ENCODE measurements at regions not wholly inside any gene's neighbourhood (a gene's known extent, or its start where the extent isn't known, plus 50 kb on each side); places are given as distances from the start of the nearest gene placed in this dataset.

- Histone ChIP-seq H3K9me3 (ENCODE audit: insufficient read depth, low read length) (no peaks in the 10 kb centered on the region), H3K36me3 (ENCODE audit: insufficient read depth, insufficient read length, low read length) (no peaks in the 10 kb centered on the region), H3K9ac (ENCODE audit: insufficient read length, low read depth) (no peak overlapping the region), H3K4me3 (ENCODE audit: insufficient read length, low read depth) (no peak overlapping the region), H3K4me1 (ENCODE audit: insufficient read depth, insufficient read length) (no peaks in the 10 kb centered on the region), H3K27me3 (ENCODE audit: insufficient read depth, insufficient read length) (no peaks in the 10 kb centered on the region)
- TF ChIP-seq SUZ12 (IDR thresholded peaks at IDR 0.05; ENCODE audit: extremely low read depth, insufficient read depth, insufficient read length): no peak
- no peak for TF ChIP-seq YY1 (IDR thresholded peaks at IDR 0.05; ENCODE audit: insufficient read depth, insufficient read length)
- no peak for TF ChIP-seq ZNF274 (IDR thresholded peaks at IDR 0.05; ENCODE audit: low read depth, low read length)
- DNase-seq (ENCODE audit: low read depth, low spot score): no peak
Observed at GRCh38 chr20:22800129-22800528, 215.8 kb upstream of the FOXA2 start.

GRCh38 chr20:22801528-22801927, 217.2 kb upstream of the FOXA2 start:
- no peaks in the 10 kb centered on the region for H3K27me3 ChIP-seq (ENCODE audit: insufficient read depth, insufficient read length)
- no peak for DNase-seq (ENCODE audit: low read depth, low spot score)
- no peak overlapping the region for H3K4me3 ChIP-seq (ENCODE audit: insufficient read length, low read depth)
- H3K9me3 ChIP-seq (ENCODE audit: insufficient read depth, low read length): no peaks in the 10 kb centered on the region
- no peak overlapping the region for H3K9ac ChIP-seq (ENCODE audit: insufficient read length, low read depth)
- TF ChIP-seq SUZ12 (IDR thresholded peaks at IDR 0.05; ENCODE audit: extremely low read depth, insufficient read depth, insufficient read length): no peak
- TF ChIP-seq YY1 (IDR thresholded peaks at IDR 0.05; ENCODE audit: insufficient read depth, insufficient read length): no peak
- no peaks in the 10 kb centered on the region for H3K4me1 ChIP-seq (ENCODE audit: insufficient read depth, insufficient read length)
- no peaks in the 10 kb centered on the region for H3K36me3 ChIP-seq (ENCODE audit: insufficient read depth, insufficient read length, low read length)

- no peak for TF ChIP-seq SUZ12 (IDR thresholded peaks at IDR 0.05; ENCODE audit: extremely low read depth, insufficient read depth, insufficient read length)
- no peak for TF ChIP-seq YY1 (IDR thresholded peaks at IDR 0.05; ENCODE audit: insufficient read depth, insufficient read length)
- TF ChIP-seq ZNF274 (IDR thresholded peaks at IDR 0.05; ENCODE audit: low read depth, low read length): no peak
- Histone ChIP-seq H3K27me3 (ENCODE audit: insufficient read depth, insufficient read length) (no peaks in the 10 kb centered on the region), H3K36me3 (ENCODE audit: insufficient read depth, insufficient read length, low read length) (no peaks in the 10 kb centered on the region), H3K4me3 (ENCODE audit: insufficient read length, low read depth) (no peak overlapping the region), H3K9me3 (ENCODE audit: insufficient read depth, low read length) (no peaks in the 10 kb centered on the region), H3K4me1 (ENCODE audit: insufficient read depth, insufficient read length) (no peaks in the 10 kb centered on the region), H3K9ac (ENCODE audit: insufficient read length, low read depth) (no peak overlapping the region)
- DNase-seq (ENCODE audit: low read depth, low spot score): no peak
Observed at GRCh38 chr20:22802296-22802695, 217.9 kb upstream of the FOXA2 start.

- H3K36me3 ChIP-seq (ENCODE audit: insufficient read depth, insufficient read length, low read length): no peaks in the 10 kb centered on the region
- no peak overlapping the region for H3K4me3 ChIP-seq (ENCODE audit: insufficient read length, low read depth)
- no peaks in the 10 kb centered on the region for H3K4me1 ChIP-seq (ENCODE audit: insufficient read depth, insufficient read length)
- no peaks in the 10 kb centered on the region for H3K9me3 ChIP-seq (ENCODE audit: insufficient read depth, low read length)
- TF ChIP-seq SUZ12 (IDR thresholded peaks at IDR 0.05; ENCODE audit: extremely low read depth, insufficient read depth, insufficient read length): no peak
- TF ChIP-seq ZNF274 (IDR thresholded peaks at IDR 0.05; ENCODE audit: low read depth, low read length): no peak
- no peak for TF ChIP-seq YY1 (IDR thresholded peaks at IDR 0.05; ENCODE audit: insufficient read depth, insufficient read length)
- no peak overlapping the region for H3K9ac ChIP-seq (ENCODE audit: insufficient read length, low read depth)
- no peaks in the 10 kb centered on the region for H3K27me3 ChIP-seq (ENCODE audit: insufficient read depth, insufficient read length)
- DNase-seq (ENCODE audit: low read depth, low spot score): no peak
Observed at GRCh38 chr20:22805219-22805618, 220.8 kb upstream of the FOXA2 start.

GRCh38 chr20:22805996-22806395, 221.6 kb upstream of the FOXA2 start:
- no peaks in the 10 kb centered on the region for H3K9me3 ChIP-seq (ENCODE audit: insufficient read depth, low read length)
- no peak overlapping the region for H3K9ac ChIP-seq (ENCODE audit: insufficient read length, low read depth)
- H3K4me1 ChIP-seq (ENCODE audit: insufficient read depth, insufficient read length): no peaks in the 10 kb centered on the region
- TF ChIP-seq YY1 (IDR thresholded peaks at IDR 0.05; ENCODE audit: insufficient read depth, insufficient read length) (no peak), ZNF274 (IDR thresholded peaks at IDR 0.05; ENCODE audit: low read depth, low read length) (no peak), SUZ12 (IDR thresholded peaks at IDR 0.05; ENCODE audit: extremely low read depth, insufficient read depth, insufficient read length) (no peak)
- no peaks in the 10 kb centered on the region for H3K36me3 ChIP-seq (ENCODE audit: insufficient read depth, insufficient read length, low read length)
- DNase-seq (ENCODE audit: low read depth, low spot score): no peak
- no peaks in the 10 kb centered on the region for H3K27me3 ChIP-seq (ENCODE audit: insufficient read depth, insufficient read length)
- no peak overlapping the region for H3K4me3 ChIP-seq (ENCODE audit: insufficient read length, low read depth)

- no peak for DNase-seq (ENCODE audit: low read depth, low spot score)
- Histone ChIP-seq H3K9me3 (ENCODE audit: insufficient read depth, low read length) (no peaks in the 10 kb centered on the region), H3K27me3 (ENCODE audit: insufficient read depth, insufficient read length) (no peaks in the 10 kb centered on the region), H3K4me3 (ENCODE audit: insufficient read length, low read depth) (no peak overlapping the region), H3K36me3 (ENCODE audit: insufficient read depth, insufficient read length, low read length) (no peaks in the 10 kb centered on the region), H3K9ac (ENCODE audit: insufficient read length, low read depth) (no peak overlapping the region), H3K4me1 (ENCODE audit: insufficient read depth, insufficient read length) (no peaks in the 10 kb centered on the region)
- TF ChIP-seq SUZ12 (IDR thresholded peaks at IDR 0.05; ENCODE audit: extremely low read depth, insufficient read depth, insufficient read length) (no peak), ZNF274 (IDR thresholded peaks at IDR 0.05; ENCODE audit: low read depth, low read length) (no peak), YY1 (IDR thresholded peaks at IDR 0.05; ENCODE audit: insufficient read depth, insufficient read length) (no peak)
Observed at GRCh38 chr20:22807045-22807444, 222.7 kb upstream of the FOXA2 start.

GRCh38 chr20:22807646-22808244, 223.4 kb upstream of the FOXA2 start:
- TF ChIP-seq SUZ12 (IDR thresholded peaks at IDR 0.05; ENCODE audit: extremely low read depth, insufficient read depth, insufficient read length): no peak
- no peak for TF ChIP-seq ZNF274 (IDR thresholded peaks at IDR 0.05; ENCODE audit: low read depth, low read length)
- TF ChIP-seq YY1 (IDR thresholded peaks at IDR 0.05; ENCODE audit: insufficient read depth, insufficient read length): no peak
- no peaks in the 10 kb centered on the region for H3K36me3 ChIP-seq (ENCODE audit: insufficient read depth, insufficient read length, low read length)
- H3K4me3 ChIP-seq (ENCODE audit: insufficient read length, low read depth): no peak overlapping the region
- no peaks in the 10 kb centered on the region for H3K9me3 ChIP-seq (ENCODE audit: insufficient read depth, low read length)
- H3K4me1 ChIP-seq (ENCODE audit: insufficient read depth, insufficient read length): no peaks in the 10 kb centered on the region
- no peak for DNase-seq (ENCODE audit: low read depth, low spot score)
- no peaks in the 10 kb centered on the region for H3K27me3 ChIP-seq (ENCODE audit: insufficient read depth, insufficient read length)
- H3K9ac ChIP-seq (ENCODE audit: insufficient read length, low read depth): no peak overlapping the region
